CD1c-positive myeloid dendritic cell (primary cell): ENCODE measurements at regions not wholly inside any gene's neighbourhood (a gene's known extent, or its start where the extent isn't known, plus 50 kb on each side); places are given as distances from the start of the nearest gene placed in this dataset.

Experiments used
- DNase-seq: peaks from one replicate; pipeline ENCODE4 v3.0.0-alpha.2; 2016; ENCODE audit errors: extremely low spot score

- no peak for DNase-seq
Observed at GRCh38 chr21:28826569-28826968, 166.1 kb downstream of the LTN1 start.

- DNase-seq, result no peak
Observed at GRCh38 chr21:28826021-28826420, 166.7 kb downstream of the LTN1 start.

- no peak for DNase-seq
Observed at GRCh38 chr21:28823429-28823828, 169.2 kb downstream of the LTN1 start.

GRCh38 chr21:28822486-28823335 lies 170.0 kb downstream of the LTN1 start:
- no peak for DNase-seq

- no peak for DNase-seq
Observed at GRCh38 chr21:28822123-28822399, 170.6 kb downstream of the LTN1 start.

- DNase-seq, result no peak
Observed at GRCh38 chr21:28821276-28822122, 171.2 kb downstream of the LTN1 start.

- no peak for DNase-seq
Observed at GRCh38 chr21:28818663-28819278, 173.9 kb downstream of the LTN1 start.

- no peak for DNase-seq
Observed at GRCh38 chr21:28817871-28818270, 174.8 kb downstream of the LTN1 start.

GRCh38 chr21:28811860-28812259 lies 180.8 kb downstream of the LTN1 start:
- no peak for DNase-seq

- DNase-seq, result no peak
Observed at GRCh38 chr21:28810826-28811524, 181.7 kb downstream of the LTN1 start.

GRCh38 chr21:28805885-28806284 lies 186.8 kb downstream of the LTN1 start:
- no peak for DNase-seq

GRCh38 chr21:28804089-28804670 lies 188.5 kb downstream of the LTN1 start:
- no peak for DNase-seq

GRCh38 chr21:28801906-28802305 lies 190.8 kb downstream of the LTN1 start:
- no peak for DNase-seq

- no peak for DNase-seq
Observed at GRCh38 chr21:28799926-28800325, 192.8 kb downstream of the LTN1 start.

GRCh38 chr21:28798798-28799197 lies 193.9 kb downstream of the LTN1 start:
- no peak for DNase-seq

- no peak for DNase-seq
Observed at GRCh38 chr21:28795251-28795650, 197.4 kb downstream of the LTN1 start.

- DNase-seq, result no peak
Observed at GRCh38 chr21:28794371-28794851, 198.3 kb downstream of the LTN1 start.

- no peak for DNase-seq
Observed at GRCh38 chr21:28793043-28793442, 199.6 kb downstream of the LTN1 start.

- no peak for DNase-seq
Observed at GRCh38 chr21:28791595-28792282, 200.9 kb downstream of the LTN1 start.

- DNase-seq, result no peak
Observed at GRCh38 chr21:28790335-28790734, 202.3 kb downstream of the LTN1 start.

GRCh38 chr21:28789523-28789922 lies 203.2 kb downstream of the LTN1 start:
- DNase-seq, result no peak
